Gastrocnemius medialis (tissue), 4 donors: ENCODE measurements at regions not wholly inside any gene's neighbourhood (a gene's known extent, or its start where the extent isn't known, plus 50 kb on each side); places are given as distances from the start of the nearest gene placed in this dataset.
A peak's percentile ranks its signal among the peaks of the same experiment; 100 is the strongest.

Source experiments
- ATAC-seq, 2 donors: fragments of 150-250 bp; one replicate each; pipeline ENCODE4 v1.9.1; 2016
- DNase-seq, 2 donors: peaks; one replicate each; pipeline ENCODE4 v3.0.0-alpha.2; 2019
- H3K27ac ChIP-seq, 4 donors: fragments of 200-600 bp; sonication (generic); 1 replicate in 1 of 4; 2 replicates in 3 of 4; pipeline ENCODE4 v1.5.1; 2016 to 2018; ENCODE audit warnings: mild to moderate bottlenecking in 2 of 4, moderate library complexity in 1 of 4
- H3K27me3 ChIP-seq, 3 donors: fragments of 200-600 bp; sonication (generic) in 2 of 3; 1 replicate in 1 of 3; 2 replicates in 2 of 3; pipeline versions ENCODE4 v1.5.1 to v1.6.0; 2016 to 2019; ENCODE audit warnings: mild to moderate bottlenecking in 1 of 3, moderate library complexity in 1 of 3
- H3K36me3 ChIP-seq, 2 donors: fragments of 200-600 bp; sonication (generic) in 1 of 2; one replicate each; pipeline ENCODE4 v1.5.1; 2017 to 2018
- H3K4me1 ChIP-seq, 2 donors: fragments of 200-600 bp; sonication (generic) in 1 of 2; one replicate each; pipeline ENCODE4 v1.5.1; 2016 to 2017; ENCODE audit warnings: mild to moderate bottlenecking in 2 of 2
- H3K4me3 ChIP-seq, 4 donors: fragments of 200-600 bp; sonication (generic) in 3 of 4; 1 replicate in 1 of 4; 2 replicates in 3 of 4; pipeline ENCODE4 v1.5.1; 2016 to 2019; ENCODE audit warnings: mild to moderate bottlenecking in 2 of 4
- H3K9me3 ChIP-seq, 3 donors: fragments of 200-600 bp; sonication (generic) in 2 of 3; 1 replicate in 1 of 3; 2 replicates in 2 of 3; pipeline ENCODE4 v1.5.1; 2016 to 2019
- CTCF ChIP-seq, 5 experiments: fragments of 450-650 bp in 3 of 5; fragments of 200-600 bp in 2 of 5; sonication (generic) in 2 of 5; IDR thresholded peaks in 4 of 5; conservative IDR thresholded peaks in 1 of 5; 1 replicate in 4 of 5; 2 replicates in 1 of 5; pipeline ENCODE4 v1.5.1; 2016 to 2019; ENCODE audit warnings: antibody characterized with exemption in 5 of 5, mild to moderate bottlenecking in 3 of 5, moderate library complexity in 3 of 5
- POLR2A ChIP-seq, 2 donors: fragments of 450-650 bp; IDR thresholded peaks; one replicate each; pipeline ENCODE4 v1.6.1; 2017; ENCODE audit warnings: antibody characterized with exemption in 2 of 2, mild to moderate bottlenecking in 2 of 2, moderate library complexity in 2 of 2
- in situ Hi-C, 4 donors: fragments of 200-750 bp; cut with MboI; loops; one replicate each; pipeline versions ENCODE4 v1.15.0 to v1.8.0; 2017; ENCODE audit warnings: low sequenced_read_pairs in 4 of 4
- intact Hi-C: fragments of 100-400 bp; cut with DNase I; formaldehyde crosslinking; loops from one replicate; pipeline ENCODE4 v1.15.1; 2023; ENCODE audit warnings: low total_unique reads

- Histone ChIP-seq H3K27ac (no peak overlapping the region), H3K9me3 (no peaks in the 10 kb centered on the region), H3K27me3 (no peaks in the 10 kb centered on the region), H3K36me3 (no peaks in the 10 kb centered on the region), H3K4me1 (no peaks in the 10 kb centered on the region), H3K4me3 (no peak overlapping the region)
- no peak for ATAC-seq
- in situ Hi-C loops (loop anchor here in 1 of 4 donors (10.0 kb wide), 1 partner anchor 1058 kb away; no protein-coding TSS in a partner anchor), intact Hi-C loops (no loop called here)
- TF ChIP-seq POLR2A (IDR thresholded peaks at IDR 0.05) = no peak
- TF ChIP-seq CTCF (IDR thresholded peaks at IDR 0.05 in 4 of 5, conservative IDR thresholded peaks at IDR 0.05 in 1 of 5) = no peak
- DNase-seq = no peak
These were observed 127.3 kb upstream of the LYZL2 start for GRCh38 chr10:30756896-30757295.

- Histone ChIP-seq H3K27ac (peak overlapping the region in 1 of 4 donors; percentile 33), H3K9me3 (no peaks in the 10 kb centered on the region), H3K4me3 (no peak overlapping the region), H3K36me3 (no peaks in the 10 kb centered on the region), H3K4me1 (no peaks in the 10 kb centered on the region), H3K27me3 (no peaks in the 10 kb centered on the region)
- DNase-seq = no peak
- no peak for ATAC-seq
- TF ChIP-seq CTCF (IDR thresholded peaks at IDR 0.05 in 4 of 5, conservative IDR thresholded peaks at IDR 0.05 in 1 of 5) (no peak), POLR2A (IDR thresholded peaks at IDR 0.05) (no peak)
- intact Hi-C loops (no loop called here), in situ Hi-C loops (loop anchor here in 1 of 4 donors (10.0 kb wide), 1 partner anchor 1059 kb away; no protein-coding TSS in a partner anchor)
These were observed 126.6 kb upstream of the LYZL2 start for GRCh38 chr10:30756151-30756550.

GRCh38 chr10:30755441-30755953 lies 125.9 kb upstream of the LYZL2 start:
- Histone ChIP-seq H3K4me1 (no peaks in the 10 kb centered on the region), H3K36me3 (no peaks in the 10 kb centered on the region), H3K4me3 (no peak overlapping the region), H3K27me3 (peaks cover 0 to 3% (median 0%) of the 10 kb centered on the region in 3 donors), H3K27ac (peak overlapping the region in 3 of 4 donors; percentile 1 to 33 (median 7)), H3K9me3 (no peaks in the 10 kb centered on the region)
- no peak for ATAC-seq
- TF ChIP-seq CTCF (IDR thresholded peaks at IDR 0.05 in 4 of 5, conservative IDR thresholded peaks at IDR 0.05 in 1 of 5) = no peak
- TF ChIP-seq POLR2A (IDR thresholded peaks at IDR 0.05) = no peak
- intact Hi-C loops (no loop called here), in situ Hi-C loops (loop anchor here in 1 of 4 donors (10.0 kb wide), 1 partner anchor 1059 kb away; no protein-coding TSS in a partner anchor)
- DNase-seq = peak in 1 of 2 donors; percentile 29

- in situ Hi-C loops = loop anchor here in 1 of 4 donors (10.0 kb wide), 1 partner anchor 1062 kb away; no protein-coding TSS in a partner anchor
- peak; percentile 13 to 39 for ATAC-seq
- Histone ChIP-seq H3K27ac (peak overlapping the region; percentile 30 to 50 (median 44)), H3K4me1 (no peaks in the 10 kb centered on the region), H3K4me3 (no peak overlapping the region), H3K36me3 (no peaks in the 10 kb centered on the region), H3K9me3 (no peaks in the 10 kb centered on the region), H3K27me3 (peaks cover 0 to 3% (median 0%) of the 10 kb centered on the region in 3 donors)
- TF ChIP-seq POLR2A (IDR thresholded peaks at IDR 0.05) (no peak), CTCF (IDR thresholded peaks at IDR 0.05 in 4 of 5, conservative IDR thresholded peaks at IDR 0.05 in 1 of 5) (no peak)
- no peak for DNase-seq
- intact Hi-C loops = no loop called here
These were observed 122.9 kb upstream of the LYZL2 start for GRCh38 chr10:30752481-30752881.
